ENCODE measurements at regions not wholly inside any gene's neighbourhood (a gene's known extent, or its start where the extent isn't known, plus 50 kb on each side); places are given as distances from the start of the nearest gene placed in this dataset.
"Not testable (repeated sequence)": the region's sequence is repeated elsewhere in the genome, so short reads cannot be mapped to it uniquely, and the experiment has no call there.

DNA sequence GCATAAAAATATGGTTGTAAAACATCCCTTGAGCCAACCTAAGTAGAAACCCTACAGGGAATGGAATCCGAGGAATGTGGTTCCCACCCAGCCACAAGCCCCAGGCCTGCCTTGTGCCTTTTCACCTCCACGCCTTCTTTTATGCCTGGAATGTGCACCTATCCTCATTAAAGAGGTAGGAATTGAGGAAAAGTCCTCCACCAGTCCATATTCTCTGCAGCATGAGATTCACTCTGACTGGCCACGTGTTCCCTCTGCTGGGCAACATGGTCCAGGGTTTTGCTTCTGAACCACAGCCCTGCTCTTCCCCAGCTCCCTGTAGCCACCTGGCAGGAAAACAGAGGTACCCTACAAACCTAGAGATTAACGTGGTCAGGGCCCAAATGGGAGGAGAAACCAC lies 787.9 kb upstream of the RAB6C start:
- DNase-seq, result no peak

DNA sequence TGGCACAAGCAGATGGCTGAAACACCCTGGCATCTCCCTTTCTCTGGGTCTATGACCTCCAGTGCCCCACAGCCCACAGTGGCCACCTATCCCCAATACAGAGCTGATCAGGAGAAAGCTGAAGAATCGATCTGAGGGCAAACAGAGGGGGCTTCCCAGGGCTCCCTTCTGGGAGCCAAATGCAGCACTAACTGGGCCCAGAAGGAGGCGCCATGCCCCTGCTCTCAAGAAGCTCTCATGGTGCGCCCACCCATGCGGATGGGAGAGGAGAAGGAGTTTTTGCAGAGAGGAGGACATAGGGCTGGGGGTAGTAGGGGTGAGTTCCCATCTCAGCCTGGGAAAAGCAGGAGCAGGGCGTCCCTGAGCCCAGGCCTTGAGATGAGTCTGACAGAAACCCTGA lies 787.3 kb upstream of the RAB6C start:
- DNase-seq, result no peak

DNA sequence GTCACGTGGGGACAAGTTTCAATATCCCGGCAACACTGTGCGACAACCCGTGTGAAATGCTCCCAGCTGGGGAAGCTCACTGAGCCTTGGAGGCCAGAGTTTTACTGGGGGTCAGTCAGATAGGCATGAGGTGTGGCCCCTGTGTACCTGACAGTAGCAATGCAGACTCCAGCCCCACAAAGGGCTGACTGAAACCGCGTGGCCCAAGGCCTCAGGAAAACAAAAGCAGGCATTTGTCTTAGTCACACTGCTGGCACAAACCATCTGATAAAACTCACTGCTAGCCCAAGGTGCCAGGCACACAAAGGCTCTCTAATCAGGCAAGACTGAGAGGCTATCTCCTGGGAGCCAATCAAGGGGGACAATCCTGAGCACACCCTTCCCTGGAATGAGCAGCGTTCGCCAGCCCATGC lies 786.6 kb upstream of the RAB6C start:
- DNase-seq, result no peak

DNA sequence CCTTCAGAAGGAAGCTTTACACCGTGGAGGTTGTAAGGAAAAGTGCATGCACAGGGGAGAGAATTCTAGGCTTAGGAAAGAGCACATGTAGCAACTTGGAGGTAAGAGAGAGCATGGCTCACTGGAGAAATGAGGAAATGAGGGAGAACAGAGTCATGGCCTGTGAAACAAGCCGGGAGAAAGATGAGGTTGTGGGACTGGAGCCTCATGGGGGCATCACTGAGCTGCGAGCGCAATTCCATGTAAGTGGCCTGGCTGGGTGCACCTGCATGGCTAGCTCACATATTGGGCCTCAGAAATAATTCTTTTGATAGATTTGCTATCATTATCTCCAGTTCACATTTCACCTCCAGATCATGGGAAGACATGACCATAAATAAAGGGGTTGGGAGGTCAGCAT lies 785.5 kb upstream of the RAB6C start:
- no peak for DNase-seq

DNA sequence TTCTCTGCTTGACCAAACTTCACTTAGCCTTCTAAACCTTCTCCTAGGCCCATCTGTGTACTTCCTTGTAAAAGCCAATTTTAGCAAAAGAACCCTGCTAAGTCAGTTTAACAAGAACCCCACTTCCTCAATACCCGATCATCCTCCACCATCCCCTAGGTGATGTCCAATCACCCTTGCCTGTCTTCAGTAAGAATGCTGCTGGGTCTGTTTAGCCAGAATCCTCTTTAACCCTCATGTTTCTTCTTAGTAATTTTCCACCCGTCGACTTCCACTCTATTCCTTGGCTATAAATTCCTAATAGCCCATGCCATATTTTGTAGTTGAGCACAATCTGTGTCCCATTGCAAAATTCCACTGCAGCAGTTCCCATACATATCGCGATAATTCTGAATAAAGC lies 780.0 kb upstream of the RAB6C start:
- DNase-seq, result no peak

DNA sequence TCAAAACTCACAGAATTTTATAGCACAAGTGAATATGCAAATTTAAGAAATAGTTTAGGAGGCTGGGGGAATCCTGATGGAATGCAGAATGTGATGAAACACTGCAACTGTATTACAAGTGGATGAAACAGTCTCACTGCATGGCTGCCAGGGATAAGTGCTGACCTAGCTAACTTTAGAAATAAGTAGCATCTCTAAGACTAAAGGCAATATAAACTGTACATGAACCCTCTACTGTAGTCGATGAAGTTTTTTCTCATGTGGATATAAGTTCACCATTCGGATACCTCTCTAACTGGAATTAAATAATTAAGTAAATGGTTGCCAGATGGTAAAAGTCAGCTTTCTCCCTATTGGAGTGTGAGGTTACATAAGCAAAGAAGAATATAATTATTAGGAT lies 777.8 kb upstream of the RAB6C start:
- DNase-seq, result no peak

DNA sequence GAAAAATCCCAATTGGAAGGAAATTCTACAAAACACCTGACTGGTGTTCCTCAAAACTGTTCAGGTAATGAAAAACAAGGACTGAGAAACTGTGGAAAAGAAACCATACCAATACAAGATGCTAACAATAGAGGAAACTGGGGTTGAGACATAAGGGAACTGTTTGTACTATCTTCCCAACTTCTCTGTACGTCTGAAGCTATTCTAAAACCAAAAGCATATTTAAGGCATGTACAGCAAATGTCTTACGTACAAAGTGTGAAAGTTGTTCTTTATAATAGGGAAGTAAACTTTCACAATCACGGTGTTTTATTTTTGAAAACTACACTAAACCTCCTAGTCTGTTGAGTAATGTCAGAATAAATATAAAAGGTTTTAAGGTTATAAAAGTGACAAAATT lies 776.1 kb upstream of the RAB6C start:
- DNase-seq, result no peak

DNA sequence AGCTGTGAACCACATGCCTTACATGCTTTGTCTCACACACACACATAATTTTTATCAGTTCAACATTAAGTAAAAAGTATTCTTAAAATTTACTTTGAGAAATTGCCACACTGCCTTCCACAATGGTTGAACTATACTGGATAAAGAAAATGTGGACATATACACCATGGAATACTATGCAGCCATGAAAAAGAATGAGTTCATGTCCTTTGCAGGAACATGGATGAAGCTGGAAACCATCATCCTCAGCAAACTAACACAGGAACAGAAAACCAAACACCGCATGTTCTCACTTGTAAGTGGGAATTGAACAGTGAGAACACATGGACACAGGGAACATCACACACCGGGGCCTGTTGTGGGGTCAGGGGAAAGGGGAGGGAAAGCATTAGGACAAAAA lies 774.9 kb upstream of the RAB6C start:
- not testable (repeated sequence) for DNase-seq

DNA sequence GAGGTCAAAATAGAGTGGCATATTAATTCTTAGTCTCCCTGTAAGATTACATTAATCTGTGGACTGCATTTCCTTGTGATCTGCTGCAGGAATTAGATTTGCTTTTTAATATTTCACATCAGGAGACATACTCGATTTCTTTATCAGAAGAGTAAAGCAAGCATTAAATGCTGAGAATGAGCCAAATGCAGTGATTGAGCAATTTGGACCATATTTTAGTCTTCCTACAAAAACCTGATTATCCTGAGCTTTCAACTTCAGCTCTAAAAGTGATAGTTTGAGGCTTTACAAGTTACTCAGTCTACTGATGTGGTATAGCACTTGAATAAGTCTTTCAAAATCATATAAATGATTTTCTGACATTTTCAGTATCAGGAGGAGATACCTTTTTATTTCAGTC lies 774.3 kb upstream of the RAB6C start:
- no peak for DNase-seq

DNA sequence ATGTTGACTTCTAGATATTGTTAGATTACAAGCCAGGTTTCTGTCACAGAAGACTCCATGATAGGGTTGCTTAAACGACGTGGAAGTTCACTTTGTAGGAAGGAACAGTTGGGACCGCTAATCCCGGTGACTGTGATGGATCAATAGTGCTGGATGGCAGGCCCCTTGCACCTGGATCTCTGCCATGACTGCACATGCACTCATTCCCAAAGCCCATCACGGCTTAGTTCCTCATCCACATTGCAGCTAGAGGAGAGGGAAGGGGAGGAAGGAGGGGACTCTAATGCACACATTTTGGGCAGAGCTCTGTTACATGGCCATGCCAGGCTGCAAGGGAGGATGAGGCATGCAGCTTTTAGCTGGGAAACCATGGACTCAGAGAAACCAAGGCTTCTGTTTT lies 773.7 kb upstream of the RAB6C start:
- DNase-seq, result no peak

DNA sequence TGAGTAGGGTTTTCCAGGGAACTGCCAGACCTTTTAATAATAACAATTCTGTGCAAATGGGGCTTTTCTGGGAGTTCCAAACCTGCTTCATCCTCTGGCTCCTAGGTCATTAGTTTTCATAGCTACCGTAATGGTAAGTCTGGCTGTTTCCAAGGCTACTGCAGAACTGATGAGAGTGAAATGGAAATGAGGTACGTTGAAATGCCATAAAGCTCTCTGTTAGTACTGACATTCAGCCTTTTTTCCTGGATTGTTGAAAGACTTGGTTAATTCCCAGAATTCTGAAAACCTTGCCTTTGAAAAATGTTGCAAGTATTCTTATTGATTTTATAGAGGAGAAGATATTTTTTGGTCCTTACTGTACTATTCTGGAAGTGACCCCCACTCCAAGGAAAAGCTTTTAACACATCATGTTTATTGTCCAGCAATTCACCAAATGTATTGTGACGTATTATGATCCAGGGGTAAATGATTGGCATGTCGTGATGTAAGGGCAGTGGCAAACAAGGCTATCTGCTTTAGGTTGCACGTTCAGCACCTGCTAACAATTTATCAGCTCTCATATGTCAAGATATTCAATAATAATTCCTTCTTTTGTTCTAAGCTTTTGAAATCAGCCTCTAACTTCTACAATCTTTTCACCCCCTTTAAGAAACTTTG lies 767.0 kb upstream of the RAB6C start:
- no peak for DNase-seq

DNA sequence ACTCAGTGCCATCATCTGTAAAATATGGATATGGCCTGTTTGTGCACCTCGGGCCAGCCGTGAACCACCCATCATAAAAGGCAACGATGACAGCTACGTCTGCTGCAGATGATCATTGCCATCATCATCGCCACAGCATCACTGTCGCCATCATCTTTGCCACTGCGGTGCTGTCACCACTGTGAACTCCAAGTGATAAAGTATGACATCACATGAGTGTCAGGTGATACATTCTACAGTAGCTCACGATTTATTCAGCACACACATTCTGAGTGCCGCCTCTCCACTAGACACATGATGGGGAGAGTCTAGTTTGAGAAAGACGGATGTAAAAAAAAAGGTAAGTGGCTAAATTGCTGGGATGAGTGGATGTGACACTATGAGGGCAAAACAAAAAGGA lies 755.4 kb upstream of the RAB6C start:
- DNase-seq, result no peak

DNA sequence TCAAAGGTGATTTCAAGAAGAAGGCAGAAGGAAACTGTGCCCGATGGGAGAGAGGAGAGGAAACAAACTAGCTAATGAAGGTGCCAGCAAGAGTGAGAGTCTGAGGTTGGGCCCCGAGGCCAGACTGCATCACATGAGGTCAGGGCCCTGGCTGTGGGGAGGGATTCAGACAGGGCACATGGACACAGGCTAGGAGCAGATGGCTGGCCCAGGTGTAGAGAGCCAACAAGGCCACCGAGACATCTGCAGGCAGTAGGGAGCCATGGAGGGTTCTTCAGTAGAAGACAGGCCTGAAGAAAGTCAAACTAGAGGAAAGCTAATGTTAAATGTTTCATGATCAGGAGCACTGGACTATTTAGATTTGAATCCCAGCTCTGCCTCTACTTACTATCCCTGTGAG lies 755.0 kb upstream of the RAB6C start:
- DNase-seq, result no peak

DNA sequence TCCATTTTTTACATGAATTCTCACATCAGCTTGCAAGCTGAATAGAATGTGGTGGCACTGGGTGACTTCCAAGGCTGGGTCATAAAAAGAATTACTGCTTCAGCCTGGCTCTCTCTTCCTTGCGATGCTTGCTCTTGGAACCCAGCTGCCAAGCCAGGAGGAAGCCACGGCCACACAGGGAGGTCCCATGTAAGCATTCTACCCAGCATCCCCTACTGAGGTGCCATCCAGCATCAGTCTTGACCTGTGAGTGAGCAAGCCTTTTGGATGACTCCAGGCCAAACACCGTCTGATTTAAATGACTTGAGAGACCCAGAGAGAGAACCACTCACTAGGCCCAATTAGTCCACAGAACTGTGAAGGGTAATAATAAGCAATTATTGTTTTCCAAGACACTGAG lies 750.3 kb upstream of the RAB6C start:
- DNase-seq, result no peak

DNA sequence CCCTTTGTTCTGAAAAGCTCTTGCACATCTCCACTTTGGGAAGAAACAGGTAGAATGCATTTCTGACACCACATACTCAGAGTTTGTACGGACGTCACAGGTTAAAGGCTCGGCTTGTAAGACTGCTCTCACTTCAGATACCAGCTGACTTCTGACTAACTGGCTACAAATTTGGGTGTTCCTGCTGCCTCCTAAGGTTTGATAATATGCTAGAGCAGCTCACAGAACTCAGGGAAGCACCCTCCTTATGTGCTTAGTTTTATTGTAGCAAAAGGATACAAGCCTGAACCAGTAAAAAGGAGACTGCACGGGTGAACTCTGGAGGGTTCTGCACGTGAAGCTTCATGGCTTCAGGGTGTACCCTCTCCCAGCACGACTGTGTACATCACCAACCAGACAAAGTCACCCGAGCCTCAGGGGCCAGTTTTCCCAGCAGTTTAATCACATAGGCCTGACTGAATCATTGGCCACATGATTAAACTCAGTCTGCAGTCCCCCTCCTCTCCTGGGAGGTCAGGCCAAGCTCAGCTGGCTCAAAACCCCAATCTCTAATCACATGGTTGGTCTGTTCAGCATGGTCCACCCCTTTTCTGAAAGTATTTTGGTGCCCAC lies 749.5 kb upstream of the RAB6C start:
- no peak for DNase-seq

DNA sequence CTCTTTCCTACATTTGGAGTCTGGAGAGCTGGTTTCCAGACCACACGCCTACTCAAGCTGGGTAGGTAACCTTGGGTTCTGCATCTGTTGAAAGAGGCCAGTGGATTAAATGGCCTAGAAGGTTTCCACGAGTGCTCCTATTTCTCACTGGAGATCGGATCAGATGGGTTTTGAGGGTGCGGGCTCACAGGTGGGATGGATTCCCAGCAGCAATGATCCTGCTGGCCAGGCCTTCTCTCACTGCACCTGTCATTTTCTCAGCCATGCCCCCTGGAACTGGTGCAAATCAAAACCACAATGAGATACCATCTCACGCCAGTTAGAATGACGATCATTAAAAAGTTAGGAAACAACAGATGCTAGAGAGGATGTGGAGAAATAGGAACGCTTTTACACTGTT lies 747.5 kb upstream of the RAB6C start:
- no peak for DNase-seq

DNA sequence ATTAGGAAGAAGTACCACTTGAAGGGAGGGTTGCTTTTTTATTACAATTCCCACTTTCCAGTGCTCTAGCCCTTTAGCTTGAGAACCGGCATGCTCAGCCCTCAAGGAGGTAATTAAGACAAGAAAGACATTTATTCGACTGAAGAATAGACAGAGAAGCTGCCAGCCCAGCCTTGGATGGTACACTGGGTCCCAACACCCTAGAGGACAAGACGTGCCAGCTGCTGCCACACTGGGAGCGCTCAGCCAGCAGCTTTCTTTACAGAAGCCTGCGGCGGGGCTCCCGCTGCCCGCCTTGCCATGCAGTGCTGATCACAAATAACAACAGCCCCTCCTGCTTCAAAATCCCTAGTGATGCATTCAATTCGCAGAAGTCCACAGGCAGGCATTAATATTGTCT lies 746.3 kb upstream of the RAB6C start:
- DNase-seq, result no peak

DNA sequence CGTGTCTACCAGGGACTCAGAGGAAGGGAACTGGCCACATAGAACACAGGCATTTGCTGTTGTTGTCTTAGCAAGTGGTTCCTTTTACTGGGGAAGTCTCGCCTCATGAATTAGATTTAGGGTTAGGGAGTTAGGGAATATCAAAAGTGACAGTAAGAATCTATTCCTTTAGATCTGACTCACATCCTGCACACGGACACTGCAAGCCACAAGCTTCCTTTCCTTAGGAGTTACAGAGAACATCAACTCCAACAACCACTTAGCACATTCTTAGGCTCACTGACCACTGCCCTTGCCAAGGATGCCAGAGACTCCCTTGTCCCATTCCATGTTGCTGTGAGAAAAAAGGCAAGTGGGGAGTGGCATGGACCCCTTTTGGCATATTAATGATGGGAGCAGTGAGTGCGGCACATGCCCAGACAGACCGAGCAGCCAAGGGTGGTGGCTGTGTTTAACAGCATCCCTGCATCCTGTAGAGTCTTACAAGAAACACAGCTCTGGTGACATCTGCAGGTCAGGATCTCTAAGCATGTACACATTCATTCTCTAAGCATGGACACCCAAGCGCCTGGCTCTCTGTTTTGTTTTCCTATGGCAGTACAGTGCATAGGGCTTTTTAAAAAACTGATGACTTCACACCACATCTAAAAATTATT lies 745.6 kb upstream of the RAB6C start:
- DNase-seq, result no peak

DNA sequence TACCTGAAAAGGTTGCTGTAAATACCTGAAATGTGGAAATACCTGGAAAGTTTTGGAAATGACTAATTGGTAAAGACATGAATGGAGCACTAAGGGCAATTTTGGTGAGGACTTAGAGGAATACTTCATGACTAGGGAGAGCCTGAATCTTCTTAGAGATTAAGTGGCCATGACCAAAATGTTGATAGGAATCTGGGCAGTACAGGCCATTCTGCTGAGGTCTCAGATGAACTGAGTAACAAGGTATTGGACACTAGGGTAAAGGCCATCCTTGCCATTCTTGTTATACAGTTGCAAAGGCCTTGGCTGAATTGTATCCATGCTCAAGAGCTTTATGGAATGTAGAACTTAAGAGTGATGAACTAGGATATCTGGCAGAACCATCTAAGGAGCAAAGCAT lies 742.9 kb upstream of the RAB6C start:
- DNase-seq, result no peak

DNA sequence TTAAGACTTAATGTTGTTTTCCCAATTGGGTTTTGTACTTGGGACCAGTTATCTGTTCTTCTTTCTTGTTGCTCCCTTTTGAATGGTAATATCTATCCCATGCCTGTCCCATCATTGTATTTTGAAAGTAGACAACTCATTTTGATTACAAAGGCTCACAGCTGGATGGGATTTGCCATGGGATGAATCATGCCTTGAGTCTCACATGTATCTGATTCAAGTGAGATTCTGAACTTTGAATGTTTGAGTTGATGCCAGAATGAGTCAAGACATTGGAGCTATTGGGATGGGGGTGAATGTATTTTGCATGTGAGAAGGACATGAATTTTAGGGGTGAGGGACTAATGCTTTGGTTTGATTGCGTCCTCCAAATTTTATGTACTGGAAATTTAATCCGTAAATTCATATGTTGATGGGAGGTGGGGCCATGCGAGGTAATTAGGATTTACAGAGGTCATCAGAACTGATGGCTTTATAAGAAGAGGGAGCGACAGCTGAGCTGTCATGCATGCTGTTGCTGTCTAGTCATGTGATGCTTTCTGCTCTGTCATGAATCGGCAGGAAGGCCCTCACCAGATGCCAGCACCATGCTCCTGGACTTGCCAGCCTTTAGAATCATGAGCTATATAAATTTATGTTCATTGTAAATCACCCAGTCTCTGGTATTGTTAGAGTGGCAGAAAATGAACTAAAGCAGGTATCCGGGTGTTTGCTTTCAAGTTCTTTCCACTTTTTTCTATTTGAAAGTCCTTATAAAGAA lies 741.3 kb upstream of the RAB6C start:
- DNase-seq, result no peak

DNA sequence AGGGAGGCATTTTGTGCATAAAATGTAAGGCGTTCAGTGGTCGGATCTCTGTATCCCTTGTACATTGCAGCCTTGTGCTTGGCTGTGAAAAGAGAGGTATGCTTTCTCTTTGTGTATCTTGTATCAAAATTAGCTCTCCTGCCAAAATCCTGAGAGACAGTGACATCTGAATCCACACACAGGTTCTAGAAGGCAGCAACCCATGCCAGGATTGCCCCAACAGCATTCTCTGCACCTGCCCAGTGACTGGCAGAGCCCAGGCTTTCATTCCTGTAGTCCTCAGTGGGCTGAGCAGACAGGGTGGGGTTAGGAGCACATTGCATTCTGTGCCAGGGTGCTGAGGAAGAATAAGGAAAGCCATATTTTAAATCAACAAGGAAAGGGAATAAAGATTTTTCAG lies 740.3 kb upstream of the RAB6C start:
- no peak for DNase-seq

DNA sequence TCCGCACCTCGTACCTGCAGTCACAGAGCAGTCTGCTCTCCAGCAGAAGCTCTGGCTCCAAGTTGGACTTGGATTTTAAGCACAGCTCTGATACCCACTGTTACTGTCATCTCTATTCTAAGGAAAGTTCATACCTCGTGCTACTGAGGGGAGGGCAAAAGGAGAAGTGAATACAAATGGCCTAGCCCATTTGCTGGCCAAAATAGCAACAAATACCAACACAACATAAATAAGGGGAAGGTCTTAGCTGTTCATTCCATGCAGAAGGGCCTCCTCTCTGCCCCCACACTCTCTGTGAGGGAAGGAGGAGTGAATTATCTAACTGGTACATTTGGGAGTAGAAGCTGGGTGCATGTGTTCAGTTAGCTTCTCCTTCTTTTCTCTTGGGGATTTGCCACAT lies 739.4 kb upstream of the RAB6C start:
- DNase-seq, result no peak

DNA sequence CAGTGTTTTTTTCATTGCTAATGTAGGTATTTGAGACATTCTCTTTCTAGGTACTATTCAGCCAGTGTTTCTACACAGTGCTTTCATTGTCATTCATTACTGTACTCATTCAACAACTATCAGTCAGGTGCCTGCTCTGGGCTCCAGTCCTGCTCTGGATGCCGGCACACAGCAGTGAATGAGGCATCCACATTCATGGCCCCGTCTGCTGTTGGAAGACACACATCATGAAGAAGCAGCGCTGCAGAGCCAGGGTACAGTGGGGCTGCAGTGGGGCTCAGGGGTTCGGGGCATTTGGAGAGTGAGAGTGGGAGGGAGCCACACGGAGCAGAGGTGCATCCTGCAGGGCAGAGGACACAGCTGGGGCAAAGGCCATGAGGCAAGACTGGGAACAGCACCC lies 737.2 kb upstream of the RAB6C start:
- DNase-seq, result no peak

DNA sequence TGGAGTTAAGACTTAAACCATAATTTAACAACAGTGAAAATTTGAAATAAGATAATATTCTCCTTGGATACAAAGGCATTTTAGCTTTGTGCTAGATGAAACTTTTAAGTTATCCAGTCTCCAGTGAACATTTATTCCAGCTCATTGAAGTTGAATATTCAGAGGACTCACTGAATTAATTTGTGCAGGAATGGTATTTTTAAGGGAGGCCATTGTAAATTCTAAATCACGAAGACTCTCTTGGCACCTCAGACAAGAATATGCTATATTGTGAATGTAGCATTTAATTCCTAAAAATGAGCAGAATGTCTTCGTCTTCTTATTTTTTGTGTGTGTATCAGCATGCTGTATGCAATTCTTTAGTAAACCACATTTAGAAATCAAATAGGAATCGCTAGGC lies 731.7 kb upstream of the RAB6C start:
- no peak for DNase-seq
